ENCODE measurements at regions not wholly inside any gene's neighbourhood (a gene's known extent, or its start where the extent isn't known, plus 50 kb on each side); places are given as distances from the start of the nearest gene placed in this dataset.

DNA sequence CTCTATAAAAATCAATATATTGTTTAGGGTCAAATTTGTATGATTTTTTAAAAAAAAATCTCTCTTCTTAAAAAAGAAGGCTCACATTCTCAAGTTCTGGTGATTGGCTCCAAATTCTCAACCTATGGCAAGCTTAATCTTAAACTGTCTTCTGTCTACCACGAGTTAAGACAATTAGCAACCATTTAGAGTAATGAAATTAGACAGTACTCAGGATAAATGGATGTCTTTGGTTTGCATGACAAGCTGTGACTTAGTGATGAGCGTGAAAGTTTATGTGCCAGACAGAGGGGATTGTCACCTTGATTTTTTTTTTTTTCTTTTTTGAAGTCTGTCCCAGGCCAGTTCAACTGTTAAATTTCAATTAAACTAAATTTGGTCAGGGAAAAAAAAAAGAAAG, 1632.3 kb downstream of the MAT2B start:
- TF ChIP-seq CTCF (IDR thresholded peaks at IDR 0.05; ENCODE audit: poor library complexity) (no peak), EZH2 (IDR thresholded peaks at IDR 0.05; ENCODE audit: borderline replicate concordance) (no peak)

Data from hepatocyte (in vitro differentiated cells).